ENCODE measurements at regions not wholly inside any gene's neighbourhood (a gene's known extent, or its start where the extent isn't known, plus 50 kb on each side); places are given as distances from the start of the nearest gene placed in this dataset.

- TF ChIP-seq, protein P1, sequence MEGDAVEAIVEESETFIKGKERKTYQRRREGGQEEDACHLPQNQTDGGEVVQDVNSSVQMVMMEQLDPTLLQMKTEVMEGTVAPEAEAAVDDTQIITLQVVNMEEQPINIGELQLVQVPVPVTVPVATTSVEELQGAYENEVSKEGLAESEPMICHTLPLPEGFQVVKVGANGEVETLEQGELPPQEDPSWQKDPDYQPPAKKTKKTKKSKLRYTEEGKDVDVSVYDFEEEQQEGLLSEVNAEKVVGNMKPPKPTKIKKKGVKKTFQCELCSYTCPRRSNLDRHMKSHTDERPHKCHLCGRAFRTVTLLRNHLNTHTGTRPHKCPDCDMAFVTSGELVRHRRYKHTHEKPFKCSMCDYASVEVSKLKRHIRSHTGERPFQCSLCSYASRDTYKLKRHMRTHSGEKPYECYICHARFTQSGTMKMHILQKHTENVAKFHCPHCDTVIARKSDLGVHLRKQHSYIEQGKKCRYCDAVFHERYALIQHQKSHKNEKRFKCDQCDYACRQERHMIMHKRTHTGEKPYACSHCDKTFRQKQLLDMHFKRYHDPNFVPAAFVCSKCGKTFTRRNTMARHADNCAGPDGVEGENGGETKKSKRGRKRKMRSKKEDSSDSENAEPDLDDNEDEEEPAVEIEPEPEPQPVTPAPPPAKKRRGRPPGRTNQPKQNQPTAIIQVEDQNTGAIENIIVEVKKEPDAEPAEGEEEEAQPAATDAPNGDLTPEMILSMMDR (IDR thresholded peaks at IDR 0.05), result no peak
- Mint-ChIP-seq H3K9me3 (ENCODE audit: unreplicated experiment) (no peaks in the 10 kb centered on the region), H3K36me3 (ENCODE audit: unreplicated experiment) (no peaks in the 10 kb centered on the region), H3K4me3 (ENCODE audit: unreplicated experiment) (peak overlapping the region; percentile 58), H3K27me3 (ENCODE audit: unreplicated experiment) (peaks cover 3% of the 10 kb centered on the region), H3K27ac (ENCODE audit: unreplicated experiment) (no peak overlapping the region), H3K4me1 (ENCODE audit: unreplicated experiment) (peaks cover 12% of the 10 kb centered on the region)
- DNase-seq (ENCODE audit: extremely low spot score, unreplicated experiment), result no peak
These were observed 286.2 kb upstream of the VRK2 start for GRCh38 chr2:57760381-57760801.

- TF ChIP-seq, protein P1 (IDR thresholded peaks at IDR 0.05), result no peak
- H3K27me3 Mint-ChIP-seq (ENCODE audit: unreplicated experiment), result peaks cover 11% of the 10 kb centered on the region
- no peaks in the 10 kb centered on the region for H3K9me3 Mint-ChIP-seq (ENCODE audit: unreplicated experiment)
- no peaks in the 10 kb centered on the region for H3K4me1 Mint-ChIP-seq (ENCODE audit: unreplicated experiment)
- DNase-seq (ENCODE audit: extremely low spot score, unreplicated experiment), result no peak
- no peak overlapping the region for H3K4me3 Mint-ChIP-seq (ENCODE audit: unreplicated experiment)
- no peak overlapping the region for H3K27ac Mint-ChIP-seq (ENCODE audit: unreplicated experiment)
- no peaks in the 10 kb centered on the region for H3K36me3 Mint-ChIP-seq (ENCODE audit: unreplicated experiment)
These were observed 269.7 kb upstream of the VRK2 start for GRCh38 chr2:57776916-57777315.

GRCh38 chr2:57782587-57782986 is 264.0 kb upstream of the VRK2 start:
- peaks cover 13% of the 10 kb centered on the region for H3K27me3 Mint-ChIP-seq (ENCODE audit: unreplicated experiment)
- no peaks in the 10 kb centered on the region for H3K9me3 Mint-ChIP-seq (ENCODE audit: unreplicated experiment)
- TF ChIP-seq, protein P1 (IDR thresholded peaks at IDR 0.05), result no peak
- DNase-seq (ENCODE audit: extremely low spot score, unreplicated experiment), result no peak
- no peak overlapping the region for H3K4me3 Mint-ChIP-seq (ENCODE audit: unreplicated experiment)
- H3K4me1 Mint-ChIP-seq (ENCODE audit: unreplicated experiment), result no peaks in the 10 kb centered on the region
- H3K27ac Mint-ChIP-seq (ENCODE audit: unreplicated experiment), result no peak overlapping the region
- no peaks in the 10 kb centered on the region for H3K36me3 Mint-ChIP-seq (ENCODE audit: unreplicated experiment)

GRCh38 chr2:57793310-57793709 is 253.3 kb upstream of the VRK2 start:
- H3K36me3 Mint-ChIP-seq (ENCODE audit: unreplicated experiment), result no peaks in the 10 kb centered on the region
- H3K4me1 Mint-ChIP-seq (ENCODE audit: unreplicated experiment), result no peaks in the 10 kb centered on the region
- no peak overlapping the region for H3K27ac Mint-ChIP-seq (ENCODE audit: unreplicated experiment)
- DNase-seq (ENCODE audit: extremely low spot score, unreplicated experiment), result no peak
- peaks cover 38% of the 10 kb centered on the region for H3K27me3 Mint-ChIP-seq (ENCODE audit: unreplicated experiment)
- TF ChIP-seq, protein P1 (IDR thresholded peaks at IDR 0.05), result no peak
- H3K9me3 Mint-ChIP-seq (ENCODE audit: unreplicated experiment), result peaks cover 6% of the 10 kb centered on the region
- no peak overlapping the region for H3K4me3 Mint-ChIP-seq (ENCODE audit: unreplicated experiment)

DNA sequence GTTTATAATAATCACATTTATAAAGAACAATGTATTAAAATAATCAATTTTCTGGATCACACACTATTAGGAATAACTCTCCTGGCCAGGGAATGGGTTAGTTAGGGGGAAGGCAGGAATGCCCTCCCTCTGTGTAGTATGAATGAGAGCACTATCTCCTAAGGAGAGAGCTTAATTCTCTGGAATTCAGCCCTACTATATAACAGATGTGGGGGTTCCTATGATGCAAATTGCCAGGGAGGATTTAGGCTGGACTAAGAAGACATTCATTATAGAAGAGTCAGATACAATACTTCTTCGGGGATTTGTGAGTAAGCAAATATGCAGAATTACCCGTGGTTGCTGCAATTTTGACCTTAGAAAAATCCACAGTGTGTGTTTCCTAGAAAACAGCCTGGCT is 250.1 kb upstream of the VRK2 start:
- Mint-ChIP-seq H3K4me1 (ENCODE audit: unreplicated experiment) (no peaks in the 10 kb centered on the region), H3K27ac (ENCODE audit: unreplicated experiment) (no peak overlapping the region), H3K27me3 (ENCODE audit: unreplicated experiment) (peaks cover 13% of the 10 kb centered on the region), H3K36me3 (ENCODE audit: unreplicated experiment) (no peaks in the 10 kb centered on the region), H3K9me3 (ENCODE audit: unreplicated experiment) (peaks cover 13% of the 10 kb centered on the region), H3K4me3 (ENCODE audit: unreplicated experiment) (no peak overlapping the region)
- no peak for DNase-seq (ENCODE audit: extremely low spot score, unreplicated experiment)
- TF ChIP-seq, protein P1 (IDR thresholded peaks at IDR 0.05), result no peak
